Panc1 (cell line): ENCODE measurements at regions not wholly inside any gene's neighbourhood (a gene's known extent, or its start where the extent isn't known, plus 50 kb on each side); places are given as distances from the start of the nearest gene placed in this dataset.

Source experiments
- ATAC-seq: fragments of 200-7000 bp; cut with Tn5 transposase; 2 replicates; pipeline ENCODE4 v1.9.1; 2020; ENCODE audit warnings: mild to moderate bottlenecking, moderate library complexity
- BruUV-seq: library from RNA; stranded (reverse); fragments of 400-500 nt; replicated peaks from 2 replicates; lab custom pipeline; 2021; lab: Mats Ljungman, UMichigan
- CTCF ChIA-PET: fragments of 300-600 bp; sonication (Branson Sonifier 250); formaldehyde crosslinking; loops from one replicate; lab custom pipeline; 2022; ENCODE audit warnings: antibody characterized with exemption; lab: Charles Lee
- POLR2A ChIA-PET: fragments of 300-600 bp; sonication (Branson Sonifier 250); formaldehyde crosslinking; loops from one replicate; lab custom pipeline; 2022; ENCODE audit warnings: antibody characterized with exemption; lab: Charles Lee
- DNase-seq: peaks from one replicate; pipeline ENCODE4 v3.0.0-alpha.2; 2010; ENCODE audit warnings: low read depth, low spot score
- H3K27ac ChIP-seq: 2 replicates; pipeline ENCODE4 v1.5.1; 2011; ENCODE audit warnings: mild to moderate bottlenecking, low read length, inconsistent platforms
- H3K27me3 ChIP-seq: fragments of 200-500 bp; sonication (Bioruptor generic); 2 replicates; pipeline ENCODE4 v1.6.0; 2014; ENCODE audit warnings: low read length, inconsistent platforms; ENCODE audit not compliant: control insufficient read depth, insufficient read depth
- H3K36me3 ChIP-seq: fragments of 200-500 bp; sonication (Bioruptor generic); 2 replicates; pipeline ENCODE4 v1.5.1; 2014; ENCODE audit warnings: inconsistent platforms, mild to moderate bottlenecking, low read length, moderate library complexity; ENCODE audit not compliant: control insufficient read depth, insufficient read depth
- H3K4me1 ChIP-seq: 2 replicates; pipeline ENCODE4 v1.5.1; 2011; ENCODE audit warnings: inconsistent platforms, mild to moderate bottlenecking, low read length, moderate library complexity; ENCODE audit not compliant: control insufficient read depth, insufficient read depth
- H3K4me3 ChIP-seq, 2 experiments: 2 replicates each; pipeline ENCODE4 v1.5.1; 2011 to 2012; ENCODE audit warnings: low read depth in 2 of 2, low read length in 2 of 2, mild to moderate bottlenecking in 2 of 2, inconsistent platforms in 1 of 2, moderate library complexity in 1 of 2
- H3K9me3 ChIP-seq: fragments of 200-500 bp; sonication (Bioruptor generic); 2 replicates; pipeline ENCODE4 v1.5.1; 2014; ENCODE audit warnings: low read depth, mild to moderate bottlenecking, inconsistent platforms, low read length, moderate library complexity; ENCODE audit not compliant: control insufficient read depth, insufficient read depth
- CTCF ChIP-seq: fragments of 450-650 bp; IDR thresholded peaks from 2 replicates; pipeline ENCODE4 v1.5.1; 2017; ENCODE audit warnings: mild to moderate bottlenecking
- POLR2AphosphoS5 ChIP-seq: IDR thresholded peaks from 2 replicates; pipeline ENCODE4 v1.6.1; 2012; ENCODE audit warnings: mild to moderate bottlenecking, low read depth, low read length, moderate library complexity
- REST ChIP-seq, 2 experiments: IDR thresholded peaks; 2 replicates each; pipeline ENCODE4 v1.6.1; 2011 to 2012; ENCODE audit warnings: low read depth in 2 of 2, control low read depth in 1 of 2, low read length in 1 of 2, mild to moderate bottlenecking in 1 of 2, moderate library complexity in 1 of 2; ENCODE audit not compliant: insufficient read depth in 1 of 2
- SIN3A ChIP-seq: IDR thresholded peaks from 2 replicates; pipeline ENCODE4 v1.6.1; 2012; ENCODE audit warnings: low read depth, mild to moderate bottlenecking, low read length, moderate library complexity, borderline replicate concordance; ENCODE audit not compliant: insufficient read depth
- TCF7L2 ChIP-seq: IDR thresholded peaks from 2 replicates; pipeline ENCODE4 v1.6.1; 2011; ENCODE audit warnings: mild to moderate bottlenecking, low read depth, low read length, inconsistent platforms
- in situ Hi-C: cut with HindIII; loops from 2 replicates; pipeline ENCODE4 v1.10.0; 2016; ENCODE audit warnings: low sequenced_read_pairs, low pct_unique_long_range_greater_than_20kb
- intact Hi-C: fragments of 100-400 bp; cut with micrococcal nuclease; formaldehyde crosslinking; loops from one replicate; pipeline ENCODE4 v1.10.0; 2022; ENCODE audit not compliant: unreplicated experiment

GRCh38 chr18:65380571-65380970, 370.2 kb upstream of the CDH7 start:
- no TSS peak for BruUV-seq
- Histone ChIP-seq H3K4me3 (no peak overlapping the region), H3K27me3 (no peaks in the 10 kb centered on the region), H3K36me3 (no peaks in the 10 kb centered on the region), H3K4me1 (no peaks in the 10 kb centered on the region), H3K9me3 (no peaks in the 10 kb centered on the region), H3K27ac (no peak overlapping the region)
- in situ Hi-C loops (no loop called here), intact Hi-C loops (no loop called here)
- no peak for DNase-seq
- ATAC-seq, result no peak
- ChIA-PET POLR2A (no interaction called here), CTCF (no interaction called here)
- TF ChIP-seq REST (IDR thresholded peaks at IDR 0.05; ENCODE audit: insufficient read depth in 1 of 2, low read depth in 2 of 2, low read length in 1 of 2), result no peak

- Histone ChIP-seq H3K27ac (no peak overlapping the region), H3K36me3 (no peaks in the 10 kb centered on the region), H3K4me3 (no peak overlapping the region), H3K27me3 (no peaks in the 10 kb centered on the region), H3K9me3 (no peaks in the 10 kb centered on the region), H3K4me1 (no peaks in the 10 kb centered on the region)
- TF ChIP-seq SIN3A, result no peak
- TF ChIP-seq POLR2AphosphoS5, result no peak
- TF ChIP-seq TCF7L2, result no peak
- TF ChIP-seq REST (IDR thresholded peaks at IDR 0.05; ENCODE audit: insufficient read depth in 1 of 2, low read depth in 2 of 2, low read length in 1 of 2), result no peak
- TF ChIP-seq CTCF, result no peak
- no TSS peak for BruUV-seq
- POLR2A ChIA-PET, result no interaction called here
- CTCF ChIA-PET, result no interaction called here
- in situ Hi-C loops, result no loop called here
- intact Hi-C loops, result no loop called here
- DNase-seq (no peak), ATAC-seq (no peak)
Observed at GRCh38 chr18:65372904-65373303, 377.9 kb upstream of the CDH7 start.
